HG02588 (cell line): ENCODE measurements at regions not wholly inside any gene's neighbourhood (a gene's known extent, or its start where the extent isn't known, plus 50 kb on each side); places are given as distances from the start of the nearest gene placed in this dataset.
"Not testable (repeated sequence)": the region's sequence is repeated elsewhere in the genome, so short reads cannot be mapped to it uniquely, and the experiment has no call there.

Source experiments
- ATAC-seq: cut with Tn5 transposase; IDR thresholded peaks from one replicate; pipeline ENCODE4 v1.9.1; 2021; ENCODE audit warnings: mild to moderate bottlenecking, moderate library complexity; ENCODE audit not compliant: unreplicated experiment

DNA sequence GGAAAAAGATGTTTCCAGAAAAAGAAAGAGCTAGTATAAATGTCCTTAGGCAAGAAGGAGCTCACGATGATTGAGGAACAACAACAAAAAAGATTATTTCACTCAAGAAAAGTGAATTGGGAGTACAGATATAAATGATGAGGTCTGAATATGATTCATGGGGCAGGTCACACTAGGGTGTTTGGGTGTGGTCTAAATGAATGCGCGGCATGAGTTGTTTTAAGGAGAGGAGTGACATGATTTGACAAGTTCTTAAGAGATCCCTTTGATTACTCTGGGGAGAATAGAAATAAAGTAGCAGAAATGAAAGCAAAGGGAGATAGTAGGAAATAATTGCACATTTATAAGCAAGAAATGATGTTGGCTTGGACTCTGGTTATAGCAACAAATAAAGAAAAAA is 59.3 kb downstream of the NUTM2D start:
- not testable (repeated sequence) for ATAC-seq

DNA sequence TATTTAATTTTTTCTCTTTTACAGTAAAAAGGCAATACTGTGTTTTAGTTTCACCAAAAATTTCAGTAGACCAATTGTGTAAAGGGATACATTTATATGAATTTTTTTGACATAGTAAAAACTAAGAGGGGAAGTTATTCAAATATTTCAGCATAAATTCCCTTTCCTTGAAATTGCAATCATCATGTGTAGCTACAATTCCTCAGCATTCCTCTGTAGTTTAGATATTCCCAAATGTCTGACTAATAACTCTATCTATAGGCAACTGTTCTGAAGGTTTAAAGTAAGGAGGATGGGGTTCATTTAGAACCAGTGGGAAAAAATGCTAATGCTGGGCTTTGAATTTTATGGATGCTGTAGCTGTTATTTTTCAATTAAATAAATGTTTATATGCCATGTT is 65.1 kb downstream of the NUTM2D start:
- ATAC-seq = not testable (repeated sequence)

GRCh38 chr10:87424697-87425373 is 67.3 kb downstream of the NUTM2D start:
- ATAC-seq = not testable (repeated sequence)

DNA sequence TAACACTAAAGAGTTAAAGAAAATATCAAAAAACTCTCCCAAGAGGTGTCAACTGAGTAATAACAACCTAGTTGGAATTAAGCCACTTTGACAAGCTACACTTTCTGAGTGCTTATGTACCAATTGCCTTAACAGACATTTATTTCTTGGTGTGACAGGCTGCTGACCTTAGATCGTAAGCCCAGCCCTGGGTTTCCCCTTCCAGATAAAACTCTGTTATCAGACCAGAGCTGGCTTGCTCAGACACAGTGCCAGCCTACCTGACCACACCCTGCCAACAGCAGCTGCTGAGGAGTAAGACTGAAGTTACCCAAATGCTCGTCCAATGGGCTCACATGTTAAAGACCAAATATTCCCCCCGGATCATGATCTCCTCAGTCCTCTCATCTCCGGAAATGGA is 70.9 kb upstream of the MINPP1 start:
- not testable (repeated sequence) for ATAC-seq

GRCh38 chr10:87435295-87435826 is 69.3 kb upstream of the MINPP1 start:
- ATAC-seq = not testable (repeated sequence)

- ATAC-seq = peak; percentile 92
These were observed 68.6 kb upstream of the MINPP1 start for GRCh38 chr10:87436104-87436503.

GRCh38 chr10:87437450-87437849 is 67.2 kb upstream of the MINPP1 start:
- not testable (repeated sequence) for ATAC-seq
